GM12878 (cell line): ENCODE measurements at regions not wholly inside any gene's neighbourhood (a gene's known extent, or its start where the extent isn't known, plus 50 kb on each side); places are given as distances from the start of the nearest gene placed in this dataset.

Source experiments
- ATAC-seq: fragments of 200-7000 bp; cut with Tn5 transposase; 3 replicates; pipeline ENCODE4 v1.9.1; 2020; ENCODE audit warnings: mild to moderate bottlenecking, moderate library complexity
- BruUV-seq: library from RNA; stranded (reverse); fragments of 400-500 nt; replicated peaks from 2 replicates; lab custom pipeline; 2021; lab: Mats Ljungman, UMichigan
- CTCF ChIA-PET: fragments of 300-600 bp; sonication (Branson Sonifier 250); formaldehyde crosslinking; extraction: SDS; loops from one replicate; lab custom pipeline; 2021; ENCODE audit warnings: inconsistent platforms; lab: Yijun Ruan, JAX
- POLR2A ChIA-PET: fragments of 350-600 bp; formaldehyde crosslinking; extraction: SDS; loops from one replicate; lab custom pipeline; 2021; ENCODE audit warnings: inconsistent platforms; lab: Charles Lee
- RAD21 ChIA-PET: fragments of 300-600 bp; sonication (Branson Sonifier 250); formaldehyde crosslinking; loops from one replicate; lab custom pipeline; 2023; ENCODE audit warnings: antibody characterized with exemption; ENCODE audit not compliant: unreplicated experiment; lab: Charles Lee
- SMC1A ChIA-PET: fragments of 300-600 bp; sonication (Branson Sonifier 250); formaldehyde crosslinking; loops from one replicate; lab custom pipeline; 2023; ENCODE audit not compliant: unreplicated experiment, uncharacterized antibody; lab: Charles Lee
- DNase-seq: peaks from one replicate; pipeline ENCODE4 v3.0.0-alpha.2; 2011; ENCODE audit warnings: low read depth, low spot score
- FAIRE-seq: peaks from 3 replicates; lab custom pipeline; 2011; peaks lifted over from hg19 to GRCh38; lab: Jason Lieb, UNC
- H2AFZ ChIP-seq: 2 replicates; pipeline ENCODE4 v1.6.0; 2011; ENCODE audit warnings: low read depth, low read length, control low read depth; ENCODE audit not compliant: control insufficient read depth
- H3K27ac ChIP-seq: 2 replicates; pipeline ENCODE4 v1.5.1; 2011; ENCODE audit warnings: control low read depth; ENCODE audit not compliant: control insufficient read depth, insufficient read depth
- H3K27me3 ChIP-seq, 2 experiments: replicated peaks in 1 of 2; 2 replicates each; pipeline versions ENCODE4 v1.6.0 to v1.6.1; 2011; ENCODE audit warnings: low read length in 1 of 2; ENCODE audit not compliant: control insufficient read depth in 2 of 2, insufficient read depth in 2 of 2
- H3K36me3 ChIP-seq, 2 experiments: 2 replicates each; pipeline ENCODE4 v1.5.1; 2011; ENCODE audit warnings: low read length in 1 of 2; ENCODE audit not compliant: control insufficient read depth in 2 of 2, insufficient read depth in 2 of 2
- H3K4me1 ChIP-seq: 2 replicates; pipeline ENCODE4 v1.6.1; 2011; ENCODE audit warnings: mild to moderate bottlenecking, low read length, moderate library complexity, mixed read lengths; ENCODE audit not compliant: control insufficient read depth, insufficient read depth
- H3K4me2 ChIP-seq: 2 replicates; pipeline ENCODE4 v1.6.0; 2011; ENCODE audit warnings: control low read depth; ENCODE audit not compliant: control insufficient read depth, insufficient read depth
- H3K4me3 ChIP-seq: fragments of 200-600 bp; sonication (generic); 2 replicates; pipeline ENCODE4 v1.5.1; 2016
- H3K79me2 ChIP-seq: 2 replicates; pipeline ENCODE4 v1.6.0; 2011; ENCODE audit warnings: low read length; ENCODE audit not compliant: control insufficient read depth, insufficient read depth
- H3K9ac ChIP-seq: 2 replicates; pipeline ENCODE4 v1.8.0; 2011; ENCODE audit warnings: low read length, control low read depth, mixed read lengths; ENCODE audit not compliant: control insufficient read depth, insufficient read depth
- H3K9me3 ChIP-seq: replicated peaks from 3 replicates; pipeline ENCODE4 v1.5.1; 2011; ENCODE audit warnings: mild to moderate bottlenecking, low read length; ENCODE audit not compliant: control insufficient read depth, insufficient read depth
- H4K20me1 ChIP-seq: 2 replicates; pipeline ENCODE4 v1.6.0; 2011; ENCODE audit not compliant: control insufficient read depth, insufficient read depth
- CUX1 ChIP-seq: IDR thresholded peaks from 2 replicates; pipeline ENCODE4 v1.6.1; 2012; ENCODE audit warnings: improper control_type of control experiment, low read depth, low read length; ENCODE audit not compliant: insufficient replicate concordance
- MXI1 ChIP-seq: fragments of 150-350 bp; IDR thresholded peaks from 2 replicates; pipeline ENCODE4 v1.6.1; 2011; ENCODE audit warnings: low read depth, mild to moderate bottlenecking, inconsistent platforms, low read length, improper control_type of control experiment
- SUZ12 ChIP-seq: fragments of 200-600 bp; sonication (generic); IDR thresholded peaks from one replicate; pipeline ENCODE4 v1.6.1; 2018; ENCODE audit warnings: antibody characterized with exemption, mild to moderate bottlenecking; ENCODE audit not compliant: unreplicated experiment
- ZNF384 ChIP-seq: IDR thresholded peaks from 2 replicates; pipeline ENCODE4 v1.6.1; 2012; ENCODE audit warnings: low read depth, mild to moderate bottlenecking, low read length, improper control_type of control experiment, borderline replicate concordance
- WGBS: methylation state at CpG from one replicate; pipeline ENCODE4 v1.1.6; 2016; ENCODE audit warnings: low lambda C conversion rate; ENCODE audit not compliant: insufficient replicate concordance, insufficient coverage; ENCODE audit errors: missing lambda C conversion rate; 5-methylcytosine and 5-hydroxymethylcytosine counted together
- in situ Hi-C: fragments of 300-500 bp; cut with MboI; formaldehyde crosslinking; loops from 9 replicates; pipeline ENCODE4 v1.14.3; 2018; ENCODE audit warnings: mixed read lengths
- intact Hi-C: fragments of 100-400 bp; cut with micrococcal nuclease; formaldehyde crosslinking; loops from one replicate; pipeline ENCODE4 v1.14.2; 2022; ENCODE audit not compliant: unreplicated experiment

- intact Hi-C loops (no loop called here), in situ Hi-C loops (loop anchor here (5.0 kb wide), 1 partner anchor 47 kb away; no protein-coding TSS in a partner anchor)
- no peaks in the 10 kb centered on the region for H3K36me3 ChIP-seq
- no peak for TF ChIP-seq SUZ12
- ATAC-seq (no peak), FAIRE-seq (no peak), DNase-seq (no peak)
- H3K9ac ChIP-seq: no peak overlapping the region
- ChIA-PET POLR2A (no interaction called here), SMC1A (no interaction called here), CTCF (no interaction called here), RAD21 (no interaction called here)
- H3K4me3 ChIP-seq: no peak overlapping the region
- H4K20me1 ChIP-seq: no peaks in the 10 kb centered on the region
- H3K9me3 ChIP-seq: no peaks in the 10 kb centered on the region
- H3K4me1 ChIP-seq: no peaks in the 10 kb centered on the region
- H2AFZ ChIP-seq: no peak overlapping the region
- H3K27me3 ChIP-seq: no peaks in the 10 kb centered on the region
- H3K4me2 ChIP-seq: no peak overlapping the region
- no peak overlapping the region for H3K27ac ChIP-seq
- 50% methylated on average over 15 of the region's 15 CpGs for WGBS
- no peaks in the 10 kb centered on the region for H3K79me2 ChIP-seq
- no TSS peak for BruUV-seq
These were observed 144.0 kb upstream of the IRX6 start for GRCh38 chr16:55179852-55180585.

GRCh38 chr16:55184052-55184451, 140.0 kb upstream of the IRX6 start:
- SMC1A ChIA-PET: no interaction called here
- Histone ChIP-seq H3K4me3 (no peak overlapping the region), H3K36me3 (no peaks in the 10 kb centered on the region), H2AFZ (no peak overlapping the region), H3K9me3 (no peaks in the 10 kb centered on the region), H3K4me1 (no peaks in the 10 kb centered on the region), H3K79me2 (no peaks in the 10 kb centered on the region), H4K20me1 (no peaks in the 10 kb centered on the region), H3K27ac (no peak overlapping the region), H3K9ac (no peak overlapping the region), H3K27me3 (no peaks in the 10 kb centered on the region), H3K4me2 (no peak overlapping the region)
- in situ Hi-C loops: no loop called here
- POLR2A ChIA-PET: no interaction called here
- RAD21 ChIA-PET: no interaction called here
- CTCF ChIA-PET: no interaction called here
- no peak for FAIRE-seq
- TF ChIP-seq CUX1: no peak
- no peak for TF ChIP-seq MXI1
- TF ChIP-seq ZNF384: no peak
- DNase-seq: no peak
- BruUV-seq: no TSS peak
- ATAC-seq: no peak
- intact Hi-C loops: no loop called here
